H1 (cell line): ENCODE measurements at regions not wholly inside any gene's neighbourhood (a gene's known extent, or its start where the extent isn't known, plus 50 kb on each side); places are given as distances from the start of the nearest gene placed in this dataset.
"Not testable (repeated sequence)": the region's sequence is repeated elsewhere in the genome, so short reads cannot be mapped to it uniquely, and the experiment has no call there.

Experiments used
- JUN ChIP-seq: IDR thresholded peaks from 2 replicates; pipeline ENCODE4 v1.6.1; 2011; ENCODE audit warnings: low read depth, mild to moderate bottlenecking, improper control_type of control experiment, low read length
- POLR2A ChIP-seq, 2 experiments: IDR thresholded peaks; 1 replicate in 1 of 2; 2 replicates in 1 of 2; pipeline ENCODE4 v1.6.1; 2011; ENCODE audit warnings: low read depth in 2 of 2, low read length in 2 of 2, mild to moderate bottlenecking in 2 of 2; ENCODE audit errors: control extremely low read depth in 1 of 2
- TF ChIP-seq, protein P1 (sequence below), 3 experiments: IDR thresholded peaks; 1 replicate in 2 of 3; 2 replicates in 1 of 3; pipeline versions ENCODE4 v1.5.1 to v1.6.1; 2011; ENCODE audit warnings: low read length in 3 of 3, mild to moderate bottlenecking in 3 of 3, inconsistent platforms in 2 of 3, low read depth in 1 of 3, moderate library complexity in 1 of 3; ENCODE audit not compliant: insufficient read depth in 1 of 3; ENCODE audit errors: control extremely low read depth in 1 of 3

DNA sequence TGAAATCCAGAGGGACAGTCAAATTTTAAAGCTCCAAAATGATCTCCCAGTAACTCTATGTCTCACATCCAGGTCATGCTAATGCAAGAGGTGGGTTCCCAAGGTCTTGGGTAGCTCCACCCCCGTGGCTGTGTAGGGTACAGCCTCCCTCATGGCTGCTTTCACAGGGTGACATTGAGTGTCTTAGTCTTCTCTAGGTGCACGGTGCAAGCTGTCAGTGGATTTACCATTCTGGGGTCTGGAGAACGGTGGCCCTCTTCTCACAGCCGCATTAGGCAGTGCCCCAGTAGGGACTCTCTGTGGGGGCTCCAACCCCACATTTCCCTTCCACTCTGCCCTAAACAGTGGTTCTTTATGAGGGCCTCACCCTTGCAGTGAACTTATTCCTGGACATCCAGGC is 640.0 kb upstream of the TPTE start:
- not testable (repeated sequence) for TF ChIP-seq JUN; POLR2A (IDR thresholded peaks at IDR 0.05; ENCODE audit: control extremely low read depth in 1 of 2, low read depth in 2 of 2, low read length in 2 of 2)
- TF ChIP-seq, protein P1, sequence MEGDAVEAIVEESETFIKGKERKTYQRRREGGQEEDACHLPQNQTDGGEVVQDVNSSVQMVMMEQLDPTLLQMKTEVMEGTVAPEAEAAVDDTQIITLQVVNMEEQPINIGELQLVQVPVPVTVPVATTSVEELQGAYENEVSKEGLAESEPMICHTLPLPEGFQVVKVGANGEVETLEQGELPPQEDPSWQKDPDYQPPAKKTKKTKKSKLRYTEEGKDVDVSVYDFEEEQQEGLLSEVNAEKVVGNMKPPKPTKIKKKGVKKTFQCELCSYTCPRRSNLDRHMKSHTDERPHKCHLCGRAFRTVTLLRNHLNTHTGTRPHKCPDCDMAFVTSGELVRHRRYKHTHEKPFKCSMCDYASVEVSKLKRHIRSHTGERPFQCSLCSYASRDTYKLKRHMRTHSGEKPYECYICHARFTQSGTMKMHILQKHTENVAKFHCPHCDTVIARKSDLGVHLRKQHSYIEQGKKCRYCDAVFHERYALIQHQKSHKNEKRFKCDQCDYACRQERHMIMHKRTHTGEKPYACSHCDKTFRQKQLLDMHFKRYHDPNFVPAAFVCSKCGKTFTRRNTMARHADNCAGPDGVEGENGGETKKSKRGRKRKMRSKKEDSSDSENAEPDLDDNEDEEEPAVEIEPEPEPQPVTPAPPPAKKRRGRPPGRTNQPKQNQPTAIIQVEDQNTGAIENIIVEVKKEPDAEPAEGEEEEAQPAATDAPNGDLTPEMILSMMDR (IDR thresholded peaks at IDR 0.05; ENCODE audit: control extremely low read depth in 1 of 3, insufficient read depth in 1 of 3, low read depth in 1 of 3, low read length in 3 of 3), result not testable (repeated sequence)
